ENCODE measurements at regions not wholly inside any gene's neighbourhood (a gene's known extent, or its start where the extent isn't known, plus 50 kb on each side); places are given as distances from the start of the nearest gene placed in this dataset.

DNA sequence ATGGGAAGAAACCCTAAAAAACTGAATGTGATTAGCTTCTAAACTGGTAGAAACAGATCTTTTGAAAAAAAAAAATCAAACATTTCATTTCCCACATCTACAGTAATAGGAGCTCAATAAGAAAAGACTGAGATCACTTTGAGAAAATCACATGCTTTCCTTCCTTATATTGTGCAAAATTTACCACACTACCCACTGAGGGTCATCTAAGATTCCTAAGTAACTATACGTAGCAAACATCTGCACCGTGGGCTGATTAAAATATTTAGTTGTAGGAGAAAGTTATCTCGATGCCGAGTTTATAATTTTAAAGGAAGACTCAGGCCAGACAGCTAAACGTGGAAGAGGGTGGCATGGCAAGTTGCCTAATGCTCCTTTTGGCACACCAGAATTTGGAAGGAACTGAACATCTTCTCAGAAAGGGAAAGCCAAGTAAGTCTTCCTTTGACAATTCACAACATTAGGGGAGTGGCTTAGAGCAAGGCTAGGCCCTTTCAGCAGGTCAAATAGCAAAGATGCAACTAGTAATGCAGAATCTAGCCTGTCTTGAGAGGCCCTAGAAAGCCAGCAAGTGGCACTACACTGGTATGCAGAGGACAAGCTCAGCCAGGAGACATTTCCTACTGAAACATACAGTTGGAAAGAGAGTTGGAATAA is 128.0 kb downstream of the TMA16 start:
- no peak for DNase-seq

DNA sequence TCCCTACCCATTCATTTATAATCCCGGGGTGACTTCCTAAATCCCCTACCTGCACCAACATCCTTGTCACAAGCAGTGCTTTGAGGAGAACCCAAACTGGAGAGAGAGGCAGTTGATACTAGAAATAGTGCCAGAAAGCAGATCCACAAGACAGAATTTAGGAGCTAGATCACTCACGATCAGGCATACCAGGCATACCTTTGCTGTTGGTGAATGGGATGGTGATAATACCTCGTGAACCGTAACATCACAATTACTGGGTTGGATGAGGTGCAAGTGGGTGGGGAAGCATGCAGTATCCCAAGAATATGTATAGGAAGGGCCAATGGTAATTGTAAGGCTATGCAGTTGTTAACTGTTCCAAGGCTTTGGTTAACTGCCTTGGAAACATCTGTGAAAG is 129.3 kb downstream of the TMA16 start:
- no peak for DNase-seq

DNA sequence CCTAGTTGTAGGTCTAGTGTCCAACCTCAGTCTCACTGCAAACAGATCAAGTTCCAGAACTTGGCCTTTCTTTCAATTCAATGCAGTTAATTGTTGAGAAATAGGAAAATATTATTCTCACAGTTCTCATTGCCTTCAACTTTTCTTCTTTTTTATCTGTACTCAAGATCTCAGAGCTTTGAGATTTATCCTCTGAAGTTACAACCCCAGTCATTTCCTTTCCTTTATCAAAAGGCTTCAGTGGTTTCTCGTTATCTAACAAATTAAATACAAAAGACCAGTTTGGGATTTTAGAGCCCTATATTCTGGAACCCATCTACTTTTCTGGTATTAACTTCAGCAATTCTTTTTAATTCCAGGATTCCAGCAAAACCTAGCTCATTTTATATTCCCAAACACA is 130.2 kb downstream of the TMA16 start:
- DNase-seq: no peak

DNA sequence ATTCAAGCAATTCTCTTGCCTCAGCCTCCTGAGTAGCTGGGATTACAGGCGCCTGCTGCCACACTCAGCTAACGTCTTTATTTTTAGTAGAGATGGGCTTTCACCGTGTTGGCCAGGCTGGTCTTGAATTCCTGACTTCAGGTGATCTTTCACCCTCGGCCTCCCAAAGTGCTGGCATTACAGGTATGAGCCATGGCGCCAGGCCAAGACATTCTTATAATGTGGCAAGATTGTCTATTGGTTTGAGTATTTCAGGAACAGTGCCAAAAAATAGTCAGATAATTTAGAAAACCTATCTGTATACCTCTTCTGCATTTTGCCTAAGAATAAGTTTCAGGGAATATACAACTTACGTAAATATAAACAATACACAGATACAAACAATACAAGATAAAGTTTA is 136.8 kb downstream of the TMA16 start:
- DNase-seq: no peak

DNA sequence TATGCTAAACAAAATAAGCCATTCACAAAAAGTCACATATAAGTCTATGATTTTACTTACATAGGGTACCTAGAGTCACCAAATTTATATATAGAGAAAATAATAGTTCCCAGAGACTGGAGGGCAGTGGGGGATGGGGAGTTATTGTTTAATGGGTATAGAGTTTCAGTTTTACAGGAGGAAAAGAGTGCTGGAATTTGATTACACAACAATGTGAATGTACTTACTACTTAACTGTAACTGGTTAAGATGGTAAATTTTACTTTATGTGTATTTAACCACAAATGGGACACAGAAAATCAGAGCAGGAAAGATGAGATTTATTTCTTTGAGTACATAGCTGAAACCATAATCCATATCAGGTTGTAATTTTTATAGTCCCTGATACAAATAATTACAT is 144.4 kb downstream of the TMA16 start:
- no peak for DNase-seq

GRCh38 chr4:163649557-163650091 is 155.1 kb downstream of the TMA16 start:
- DNase-seq: no peak

DNA sequence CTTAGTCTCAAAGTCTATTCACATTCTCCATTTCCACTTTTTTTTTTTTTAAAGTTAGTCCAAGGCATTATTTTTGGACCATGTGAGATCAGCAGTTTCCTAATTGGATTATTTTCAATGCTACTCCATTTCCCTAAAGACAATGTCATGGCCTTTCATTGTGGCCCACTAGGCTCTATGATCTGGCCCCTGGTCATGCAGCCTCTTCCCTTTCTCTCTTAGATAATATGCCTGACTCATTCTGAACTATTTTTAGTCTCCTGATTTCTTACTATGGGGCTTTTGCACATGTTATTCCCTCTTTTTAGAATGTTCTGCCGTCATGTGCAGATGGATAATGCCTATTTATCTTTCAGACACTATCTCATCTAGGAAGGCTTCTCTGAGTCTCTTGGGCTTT is 157.3 kb downstream of the TMA16 start:
- DNase-seq: no peak

DNA sequence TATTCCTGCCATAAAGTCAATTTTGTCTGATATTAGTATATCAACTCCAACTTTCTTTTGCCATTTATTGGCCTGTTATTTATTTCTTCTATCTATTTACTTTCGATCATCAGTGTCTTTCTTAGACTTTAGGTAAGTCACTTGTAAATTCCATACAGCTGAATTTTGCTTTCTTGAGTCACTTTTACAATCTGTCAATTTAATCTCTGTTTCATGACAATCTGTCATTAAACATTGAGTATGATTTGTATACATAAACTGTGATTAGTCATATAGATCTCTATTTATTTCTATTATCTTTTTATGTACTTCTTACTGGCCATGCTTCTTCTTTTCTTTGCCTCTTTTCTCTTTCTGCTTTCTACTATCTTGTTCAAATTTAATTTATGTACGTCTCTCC is 160.1 kb downstream of the TMA16 start:
- no peak for DNase-seq

GRCh38 chr4:163660636-163661035 is 166.1 kb downstream of the TMA16 start:
- DNase-seq: no peak

DNA sequence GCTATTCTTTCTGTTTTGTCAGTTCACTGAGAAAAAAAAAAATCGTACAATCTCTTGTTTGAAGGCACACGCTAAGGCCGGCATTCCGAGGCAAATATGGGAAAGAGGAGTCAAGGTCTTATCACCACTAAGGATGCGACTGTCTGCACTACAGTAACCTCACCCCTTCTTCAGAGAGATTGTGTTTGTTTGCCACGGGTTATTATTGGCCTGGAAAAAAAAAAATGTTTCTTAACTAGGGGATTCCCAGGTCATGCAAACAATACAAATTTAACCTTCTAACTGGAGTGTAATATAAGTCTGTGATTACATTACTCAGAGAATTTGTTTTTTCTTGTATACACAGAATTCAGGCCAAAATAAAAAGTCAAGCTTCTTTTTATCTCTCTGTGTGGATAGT is 168.3 kb downstream of the TMA16 start:
- DNase-seq: no peak

GRCh38 chr4:163663454-163664225 is 169.2 kb downstream of the TMA16 start:
- DNase-seq: no peak

DNA sequence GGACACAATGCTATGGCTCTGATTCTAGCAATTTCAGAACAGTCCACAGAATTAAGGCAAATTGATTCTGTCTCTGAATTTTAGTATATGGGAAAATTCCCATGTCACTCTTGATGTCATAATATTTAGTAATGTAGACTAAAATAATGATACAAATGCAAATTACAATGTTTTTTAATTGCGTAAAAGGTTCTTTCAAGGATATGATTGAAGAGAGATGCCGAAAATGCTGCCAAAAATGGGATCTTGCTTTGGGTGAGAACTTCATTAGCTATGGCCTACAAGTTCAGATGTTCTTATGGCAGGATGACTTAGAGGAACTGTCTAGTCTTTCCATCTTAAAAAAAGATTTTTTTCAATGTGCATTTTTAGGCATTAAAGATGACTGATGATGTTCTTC is 170.6 kb downstream of the TMA16 start:
- DNase-seq: no peak

DNA sequence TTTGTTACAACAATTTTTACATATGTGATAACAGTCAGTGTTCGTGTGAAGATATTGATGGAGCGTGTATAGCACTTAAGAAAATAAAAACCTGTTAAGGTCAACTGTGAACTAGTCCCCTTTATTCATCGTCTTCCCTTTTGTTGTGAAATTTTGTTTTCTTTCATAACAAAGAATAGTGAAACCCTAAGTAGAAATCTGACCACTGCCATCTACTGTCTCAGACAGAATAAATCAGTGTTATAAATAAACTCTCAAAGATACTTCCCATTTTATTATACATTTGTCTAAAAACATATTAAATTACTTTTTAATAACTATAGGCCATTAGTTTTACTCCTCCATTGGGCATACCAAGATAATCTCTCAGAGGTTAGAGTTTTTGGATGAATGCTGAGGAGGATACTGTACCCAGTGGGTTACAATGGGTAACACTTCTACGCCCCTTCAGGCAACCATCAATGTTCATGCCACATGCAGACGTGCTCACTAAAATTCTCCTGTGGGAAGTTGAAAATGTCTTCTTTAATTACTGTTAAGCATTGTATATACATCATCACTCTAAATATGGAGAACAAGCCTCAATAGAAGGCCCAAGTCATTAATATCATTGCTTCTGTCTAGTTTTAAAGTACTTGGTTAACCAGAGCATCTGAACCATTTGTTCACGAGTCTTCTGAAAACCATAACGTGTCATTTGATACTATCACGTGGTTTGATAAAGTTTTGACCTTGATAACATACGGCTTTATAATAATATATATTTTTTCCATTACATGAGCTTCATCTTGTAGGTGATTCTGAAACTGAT is 171.2 kb downstream of the TMA16 start:
- no peak for DNase-seq

DNA sequence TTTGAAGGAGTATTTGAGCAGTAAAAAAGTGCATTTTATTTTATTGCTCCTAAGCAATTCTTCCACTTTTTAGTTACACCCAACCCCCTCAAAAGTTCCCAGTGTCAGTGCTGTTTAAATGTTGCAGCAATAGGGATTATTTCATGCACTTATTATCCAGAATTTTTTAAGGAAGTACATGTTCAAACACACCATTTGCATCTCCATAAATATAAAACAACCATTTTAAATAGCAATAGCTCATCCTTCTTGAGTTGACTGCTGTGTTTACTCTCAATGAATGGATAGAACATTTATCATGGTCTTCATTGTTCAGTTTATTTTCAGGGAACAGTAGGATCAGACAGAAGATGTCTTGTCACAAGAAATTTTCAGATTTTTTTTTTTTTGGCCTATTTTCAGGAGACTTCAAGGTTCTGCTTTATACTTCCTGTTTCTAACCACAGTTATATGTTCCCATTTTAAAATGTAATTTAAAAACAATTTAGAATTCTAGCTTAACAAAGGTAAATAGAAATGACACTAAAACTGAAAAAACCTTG is 171.9 kb downstream of the TMA16 start:
- no peak for DNase-seq

GRCh38 chr4:163672751-163673150 is 178.3 kb downstream of the TMA16 start:
- DNase-seq: no peak

DNA sequence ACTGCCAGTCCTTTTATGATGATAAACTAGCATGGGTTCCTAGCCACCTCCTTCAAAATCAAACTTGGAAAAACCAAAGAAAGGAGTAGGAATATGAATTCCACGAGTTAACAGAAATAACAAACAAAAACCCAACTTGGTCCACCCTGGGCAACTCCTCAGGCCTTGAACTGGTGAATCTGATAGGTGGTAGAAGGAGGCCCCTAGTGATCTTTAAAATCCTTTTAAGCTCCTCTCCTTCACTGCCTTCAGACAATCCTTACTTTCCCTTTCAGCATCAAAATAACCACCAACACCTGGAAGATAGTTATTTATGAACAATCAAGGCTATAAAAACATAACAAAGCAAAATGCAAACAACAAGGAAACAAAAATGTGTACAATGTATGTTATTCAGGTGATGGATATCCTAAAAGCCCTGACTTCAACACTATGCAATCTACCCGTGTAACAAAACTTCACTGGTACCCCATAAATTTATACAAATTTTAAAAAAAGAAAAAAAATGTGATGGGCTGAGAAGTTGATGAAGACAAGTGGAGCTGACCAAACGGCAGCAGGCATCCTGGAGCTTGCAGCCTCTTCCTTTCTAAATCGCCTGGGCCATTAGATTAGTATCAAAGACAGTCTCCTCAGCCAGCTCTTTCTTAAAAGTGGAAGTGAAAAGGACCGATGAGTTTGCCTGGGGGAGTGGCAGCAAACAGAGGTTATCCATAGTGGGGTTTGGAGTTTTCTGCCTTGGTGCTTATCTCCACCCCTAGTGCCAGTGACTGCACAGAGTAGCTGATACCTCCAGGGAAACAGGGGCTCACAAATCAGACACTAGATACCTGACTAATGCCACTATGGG is 179.6 kb downstream of the TMA16 start:
- DNase-seq: no peak

GRCh38 chr4:163679189-163679588 is 184.7 kb downstream of the TMA16 start:
- DNase-seq: no peak

DNA sequence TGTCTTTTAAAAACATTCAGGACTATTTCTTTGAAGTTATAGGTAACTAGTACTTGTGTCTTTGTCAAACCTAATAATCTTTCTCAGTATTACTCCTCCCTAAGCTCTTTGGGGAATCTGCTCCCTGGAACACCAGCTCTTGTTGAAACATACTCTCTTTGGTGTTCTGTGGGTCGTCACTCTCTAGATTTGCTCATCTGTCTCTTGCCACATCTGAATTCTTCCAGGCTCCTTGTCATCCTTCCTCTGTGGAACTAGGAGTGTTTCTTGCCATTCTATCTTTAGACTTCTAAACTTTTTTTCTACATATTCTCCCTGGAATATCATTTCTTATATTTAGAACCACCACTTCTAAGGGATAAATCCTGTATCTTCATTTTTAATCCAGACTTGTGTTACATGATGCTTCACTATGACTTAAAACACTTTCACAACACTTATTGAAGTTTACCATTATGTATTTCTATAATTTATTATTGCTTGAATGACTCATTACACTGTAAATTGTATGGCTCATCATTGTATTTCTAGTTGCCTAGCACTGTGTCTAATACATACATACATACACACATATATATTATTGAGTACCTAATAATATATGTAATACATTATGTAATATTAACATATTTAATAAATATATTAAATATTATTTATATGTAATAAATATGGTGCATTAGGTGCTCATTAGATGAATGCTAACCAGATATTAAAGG is 186.1 kb downstream of the TMA16 start:
- DNase-seq: no peak

DNA sequence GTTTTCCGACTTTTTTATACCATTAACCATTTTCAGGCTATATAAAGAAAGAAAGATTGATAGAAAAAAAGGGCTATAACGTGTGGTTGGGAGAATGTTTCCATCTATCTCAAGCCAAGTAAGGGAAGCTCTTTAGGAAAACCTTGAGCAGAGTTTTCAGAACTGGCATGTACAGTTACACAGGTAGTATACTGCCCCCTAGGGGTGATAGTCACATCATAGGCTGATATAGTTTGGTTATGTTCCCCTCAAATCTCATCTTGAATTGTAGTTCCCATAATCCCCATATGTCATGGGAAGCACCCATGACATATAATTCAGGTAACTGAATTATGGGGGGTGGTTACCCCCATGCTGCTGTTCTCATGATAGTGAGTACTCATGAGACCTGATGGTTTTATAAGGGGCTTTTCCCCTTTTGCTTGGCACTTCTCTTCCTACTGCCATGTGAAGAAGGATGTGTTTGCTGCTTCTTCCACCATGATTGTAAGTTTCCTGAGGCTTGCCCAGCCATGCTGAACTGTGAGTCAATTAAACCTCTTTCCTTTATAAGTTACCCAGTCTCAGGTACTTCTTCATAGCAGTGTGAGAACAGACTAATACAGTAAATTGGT is 186.8 kb downstream of the TMA16 start:
- DNase-seq: no peak

DNA sequence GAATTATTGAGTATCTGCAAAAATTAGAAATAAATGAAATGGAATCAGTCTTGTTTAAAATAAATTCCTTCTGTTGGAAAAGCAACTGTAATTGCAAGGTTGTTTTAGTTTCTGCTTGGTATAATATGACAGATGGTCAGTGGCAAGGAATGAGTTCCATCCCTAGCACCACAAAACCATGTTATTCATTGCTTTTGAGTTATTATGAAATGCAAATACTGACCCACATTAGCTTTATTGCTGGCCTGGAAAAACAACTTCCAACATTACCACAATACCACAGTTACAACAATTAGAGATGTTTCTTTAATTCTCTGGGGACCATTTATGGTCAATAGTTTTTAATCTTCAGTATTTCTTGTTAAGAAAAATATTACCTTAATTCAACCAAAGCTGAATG is 194.4 kb downstream of the TMA16 start:
- no peak for DNase-seq

GRCh38 chr4:163693211-163693610 is 198.7 kb downstream of the TMA16 start:
- DNase-seq: no peak
